Activated CD4-positive, alpha-beta T cell treated with anti-CD3 and anti-CD28 coated beads for 4 hours (primary cell): ENCODE measurements at regions not wholly inside any gene's neighbourhood (a gene's known extent, or its start where the extent isn't known, plus 50 kb on each side); places are given as distances from the start of the nearest gene placed in this dataset.
"Not testable (repeated sequence)": the region's sequence is repeated elsewhere in the genome, so short reads cannot be mapped to it uniquely, and the experiment has no call there.

ENCODE experiments used
- DNase-seq, 2 donors: peaks; one replicate each; pipeline ENCODE4 v3.0.0-alpha.2; 2020

DNA sequence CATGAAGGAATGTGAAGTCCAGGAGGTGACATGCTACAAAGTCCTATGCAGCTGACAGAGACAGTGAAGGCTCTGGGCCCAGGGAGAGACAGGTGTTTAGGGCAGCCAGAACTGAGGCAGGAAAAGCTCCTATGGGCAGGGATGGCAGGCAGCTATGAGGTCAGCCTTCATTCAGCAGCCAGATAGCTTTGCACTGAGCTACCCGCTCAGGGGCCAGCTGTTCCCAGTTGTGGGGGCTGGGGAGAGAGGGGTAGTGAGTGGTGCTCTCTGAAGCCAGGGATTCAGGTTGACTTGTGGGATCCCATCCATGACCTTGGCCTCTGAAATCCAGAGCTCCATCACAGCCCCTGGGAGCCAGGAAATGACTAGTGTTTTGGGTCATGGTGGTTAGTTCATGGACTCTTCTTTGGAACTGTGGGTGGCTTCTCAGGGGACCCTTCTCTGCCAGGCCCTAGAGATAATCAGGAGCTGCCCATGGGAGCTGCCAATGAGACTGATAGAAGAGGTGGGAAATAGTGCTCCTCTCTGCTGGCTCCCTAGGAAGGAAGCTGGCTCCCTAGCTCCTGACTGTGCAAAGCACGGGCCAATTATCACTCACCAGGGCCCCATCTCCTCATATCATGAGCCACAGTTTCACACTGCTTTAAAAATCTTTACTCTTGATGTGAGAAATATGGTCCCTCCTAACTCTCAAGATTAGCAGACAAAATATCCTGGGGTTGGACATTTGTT is 127.7 kb downstream of the VEGFA start:
- DNase-seq: no peak

DNA sequence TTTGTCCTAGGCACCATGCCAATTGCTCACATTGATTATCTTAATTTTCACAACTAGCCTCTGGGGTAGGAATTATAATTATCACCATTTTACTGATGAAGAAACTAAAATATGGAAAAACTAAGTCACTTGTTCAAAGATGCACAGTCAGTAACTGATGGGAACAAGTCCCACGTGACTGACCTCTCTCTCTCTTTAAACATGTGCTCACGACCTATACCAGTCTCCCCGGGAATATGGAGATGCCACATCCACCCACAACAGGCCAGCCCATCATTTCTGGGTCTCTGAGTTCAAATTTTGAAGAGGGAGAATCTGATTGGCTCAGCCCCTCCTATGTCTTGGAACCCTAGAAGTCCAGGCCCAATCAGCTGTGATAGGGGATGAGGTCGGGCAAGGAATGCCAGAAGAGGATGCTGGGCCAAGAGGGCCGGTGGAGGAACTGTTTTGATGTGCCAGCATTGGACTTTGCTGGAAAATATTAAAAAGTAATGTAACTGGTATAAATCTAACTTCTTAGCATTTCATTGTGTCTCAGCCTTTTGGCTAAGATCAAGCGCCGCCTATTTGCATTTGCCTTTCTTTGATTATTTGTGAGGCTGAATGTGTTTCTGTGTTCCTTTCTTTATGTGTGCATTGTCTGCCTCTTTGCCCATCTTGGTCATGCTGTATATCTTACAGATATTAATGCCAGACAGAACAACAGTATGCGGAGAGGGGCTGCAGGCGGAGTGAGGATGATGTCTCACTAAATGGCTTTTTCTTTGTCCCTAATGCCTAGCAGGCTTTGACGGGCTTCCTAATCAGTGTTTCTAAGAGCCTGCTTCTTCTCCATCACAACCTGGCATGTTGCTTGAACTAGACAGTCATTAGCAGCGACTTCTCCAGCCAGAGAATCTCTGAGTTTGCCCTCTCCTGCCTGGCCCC is 126.6 kb downstream of the VEGFA start:
- no peak for DNase-seq

DNA sequence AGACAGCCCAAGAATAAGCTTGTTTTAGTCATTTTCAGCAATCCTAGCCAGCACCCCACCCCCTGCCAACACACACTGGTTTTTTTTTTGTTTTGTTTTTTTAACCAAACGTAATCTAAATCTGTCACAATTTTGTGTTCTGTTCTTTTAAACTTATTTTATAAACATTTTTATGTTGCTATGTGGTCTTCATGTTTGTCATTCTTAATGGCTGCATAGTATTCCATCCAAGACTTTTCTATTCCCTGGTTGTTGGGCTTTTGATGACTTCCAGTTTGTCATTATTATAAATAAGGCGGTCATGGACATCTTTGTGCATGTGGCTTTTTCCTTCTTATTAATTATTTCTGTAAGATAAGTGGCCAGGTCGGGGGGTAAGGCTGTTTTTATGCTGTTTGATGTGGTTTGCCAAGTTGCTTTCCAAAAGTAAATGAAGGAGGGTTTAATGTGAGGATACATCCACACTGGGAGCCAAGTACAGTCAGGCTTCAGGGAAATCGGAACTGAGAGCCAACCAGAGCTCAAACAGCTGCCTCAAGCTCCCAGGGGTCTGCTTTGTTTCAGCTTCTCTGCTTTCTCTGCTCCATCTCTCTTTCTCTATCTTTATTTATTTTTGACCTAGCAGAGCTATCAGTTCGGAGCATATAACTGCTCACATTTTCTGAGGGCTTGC is 125.8 kb downstream of the VEGFA start:
- no peak for DNase-seq

DNA sequence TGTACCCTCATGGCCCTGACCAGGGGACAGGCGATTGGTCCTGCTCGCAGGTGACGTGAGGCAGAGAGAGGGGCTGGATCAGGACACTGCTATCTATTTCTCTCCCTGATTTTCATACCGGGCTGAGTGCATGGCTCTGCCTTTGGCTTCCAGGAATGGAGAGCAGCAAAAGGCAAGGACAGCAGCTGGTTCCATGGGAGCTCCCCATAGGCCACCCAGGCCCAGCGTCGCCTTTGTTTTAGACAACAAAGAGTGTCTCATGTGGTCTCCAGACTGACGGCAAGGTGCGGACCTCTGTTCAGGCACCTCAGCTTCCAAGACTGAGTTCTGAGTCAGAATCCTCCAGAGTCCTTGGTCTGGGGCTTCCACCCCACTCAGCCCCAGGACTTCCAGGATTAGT is 123.1 kb downstream of the VEGFA start:
- no peak for DNase-seq

DNA sequence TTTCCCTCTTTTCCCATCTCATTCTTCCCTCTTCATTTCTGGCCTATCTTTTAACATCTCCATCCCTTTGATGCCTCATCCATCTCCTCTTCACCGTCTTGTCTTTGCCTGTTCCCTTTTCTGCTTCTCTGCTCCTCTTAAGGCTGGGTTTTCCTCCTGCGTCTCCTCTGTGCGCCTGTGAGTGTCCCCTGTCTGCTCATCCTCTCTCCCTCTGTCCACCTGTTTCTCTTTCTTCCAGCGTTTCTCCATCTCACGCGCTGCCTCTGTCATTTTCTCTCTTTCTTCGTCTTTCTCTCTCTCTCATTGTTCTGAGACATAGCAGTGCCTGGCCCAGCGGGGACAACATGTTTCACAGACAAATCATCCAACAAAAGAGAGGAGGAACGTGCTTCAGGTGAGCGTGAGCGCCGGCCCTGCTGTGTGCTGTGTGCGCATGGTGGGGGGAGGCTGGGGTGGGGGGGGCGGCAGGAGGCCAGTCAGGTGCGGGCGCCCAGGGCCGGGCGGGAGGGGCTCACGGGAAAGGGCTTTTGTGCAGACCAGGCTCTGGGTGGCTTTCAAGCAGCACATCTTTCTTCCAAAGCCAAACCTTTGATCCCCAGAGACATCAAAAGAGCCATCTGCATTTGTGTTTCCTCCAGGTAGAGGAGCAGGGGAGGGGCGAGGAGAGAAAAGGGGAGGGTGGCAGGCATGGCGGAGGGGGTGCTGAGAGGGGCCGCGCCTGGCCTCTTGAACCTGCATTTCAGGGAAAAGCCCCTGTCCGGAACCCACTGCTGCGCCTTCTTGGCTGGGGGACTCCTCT is 121.3 kb downstream of the VEGFA start:
- no peak for DNase-seq

DNA sequence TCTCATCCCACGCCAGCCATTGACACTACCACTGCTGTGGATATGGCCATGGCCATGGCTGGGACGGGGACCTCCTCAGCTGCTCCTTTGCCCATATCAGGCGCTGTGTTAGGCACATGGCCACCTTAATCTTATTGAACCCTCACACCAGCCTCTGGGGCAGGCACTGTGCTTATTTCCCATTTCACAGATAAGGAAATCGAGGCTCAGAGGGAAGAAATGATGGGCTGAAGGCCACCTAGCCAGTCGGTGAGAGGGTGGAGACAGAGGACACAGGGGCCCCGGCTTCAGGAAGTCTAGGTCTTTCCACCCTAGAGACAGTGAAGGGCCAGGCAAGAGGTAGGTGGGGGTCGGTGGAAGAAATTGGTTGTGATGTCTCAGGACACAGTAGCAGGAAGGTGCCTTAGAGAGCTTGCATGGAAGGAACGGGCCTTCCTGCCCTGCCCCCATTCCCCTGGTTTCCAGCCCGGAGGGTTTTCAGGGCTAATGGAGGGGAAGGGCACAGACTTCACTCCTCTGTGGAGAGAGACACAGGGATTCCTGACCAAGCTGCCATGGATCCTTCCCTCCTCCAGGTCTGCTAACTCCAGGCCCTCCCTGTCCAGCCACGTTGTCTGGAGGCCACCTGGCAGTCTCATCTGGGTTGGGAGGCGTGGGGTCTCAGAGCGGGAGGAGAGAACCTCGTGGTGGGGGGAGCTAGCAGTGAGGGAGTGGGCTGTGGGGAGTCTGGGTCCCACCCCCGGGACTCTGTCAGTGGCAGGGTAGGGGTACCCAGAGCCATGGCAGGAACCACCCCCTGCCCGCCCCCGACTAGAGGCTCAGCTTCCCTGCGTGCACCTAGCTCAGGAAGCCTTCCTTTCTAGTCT is 120.4 kb downstream of the VEGFA start:
- no peak for DNase-seq

DNA sequence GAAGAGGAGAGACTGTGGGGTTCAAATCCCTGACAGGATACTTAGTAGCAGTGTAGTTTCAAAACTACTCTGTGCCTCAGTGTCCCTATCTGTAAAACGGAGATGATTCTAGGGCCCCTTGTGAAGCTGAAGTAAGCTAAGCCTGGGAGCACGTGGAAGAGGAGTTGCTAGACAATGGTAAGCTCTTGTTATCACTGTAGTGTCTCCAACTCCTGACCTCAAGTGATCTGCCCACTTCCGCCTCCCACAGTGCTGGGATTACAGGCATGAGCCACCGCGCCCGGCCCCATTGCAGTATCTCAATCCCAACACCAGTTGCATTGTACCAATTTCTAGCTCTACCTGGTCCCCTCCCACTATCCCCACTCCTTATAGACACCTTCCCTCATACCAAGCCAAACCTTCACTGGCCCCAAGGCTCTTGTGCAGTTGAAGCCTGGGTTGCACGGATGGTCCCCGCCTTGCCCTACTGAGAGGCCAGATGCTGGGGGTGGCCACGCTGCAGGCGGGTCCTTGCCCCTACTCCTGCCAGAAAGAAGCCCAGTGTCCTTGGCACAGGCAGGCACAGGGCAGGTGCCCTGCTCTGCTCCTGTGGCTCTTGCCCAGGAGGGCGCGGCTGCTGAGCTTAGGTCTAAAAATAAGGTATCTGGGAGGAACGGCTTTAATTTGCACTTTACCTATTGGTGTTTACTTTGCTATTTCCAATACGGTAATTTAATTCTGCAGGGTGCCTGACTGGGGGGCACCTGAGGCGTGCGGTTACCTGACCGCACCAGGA is 118.1 kb downstream of the VEGFA start:
- DNase-seq: no peak

DNA sequence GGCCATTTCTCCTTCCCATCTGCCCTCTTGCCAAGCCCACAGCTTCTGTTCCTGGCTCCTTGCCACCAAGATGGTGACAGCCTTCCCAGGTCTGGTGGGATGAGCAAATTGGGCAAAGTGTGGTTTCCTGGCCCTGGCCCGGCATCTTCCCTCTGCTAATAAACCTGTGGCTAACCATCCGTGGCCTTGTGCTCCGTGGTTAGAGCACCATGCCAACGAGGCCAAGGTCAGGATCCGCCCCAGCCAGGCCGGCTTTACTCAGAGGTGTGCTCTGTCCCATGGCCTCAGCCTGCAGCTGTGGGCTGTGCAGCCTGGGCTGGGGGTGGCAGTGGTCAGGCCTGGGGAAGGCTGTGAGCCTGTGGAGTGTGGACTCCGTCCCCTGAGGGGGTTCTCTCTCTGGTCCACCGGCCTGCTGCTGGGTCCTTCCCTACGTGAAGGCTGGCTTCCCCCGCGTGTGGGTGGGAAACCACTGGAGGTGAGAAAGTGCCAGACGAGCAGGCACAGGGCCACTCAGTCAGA is 117.4 kb downstream of the VEGFA start:
- DNase-seq: no peak

DNA sequence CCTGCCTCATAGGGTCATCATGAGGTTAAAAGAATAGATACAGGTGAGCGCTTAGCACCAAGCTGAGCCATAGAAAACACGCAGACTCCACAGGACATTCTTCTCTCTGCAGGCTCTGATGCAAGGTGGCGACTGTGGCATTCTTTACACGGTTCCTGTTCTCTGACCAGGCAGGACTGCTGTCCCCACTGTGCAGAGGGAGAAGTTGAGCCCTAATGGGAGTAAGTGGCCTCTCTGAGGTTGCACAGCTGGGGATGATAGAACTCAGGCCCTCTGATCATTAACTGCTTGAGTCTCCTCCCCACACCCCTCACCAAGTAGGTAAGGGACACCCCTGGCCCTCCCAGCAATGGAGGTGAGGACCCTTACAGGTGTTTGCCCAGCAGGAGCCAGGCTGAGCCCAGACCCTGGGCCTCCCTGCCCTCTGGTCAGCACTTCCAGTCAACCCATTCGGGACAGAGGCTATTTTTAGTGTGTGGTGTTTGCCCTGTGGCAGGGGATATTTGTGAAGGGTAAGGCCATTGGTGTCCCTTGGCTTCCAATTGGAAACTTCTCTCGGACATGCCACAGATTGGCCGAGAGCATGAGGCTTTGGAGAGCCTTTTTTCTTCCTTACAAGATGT is 116.8 kb downstream of the VEGFA start:
- no peak for DNase-seq

DNA sequence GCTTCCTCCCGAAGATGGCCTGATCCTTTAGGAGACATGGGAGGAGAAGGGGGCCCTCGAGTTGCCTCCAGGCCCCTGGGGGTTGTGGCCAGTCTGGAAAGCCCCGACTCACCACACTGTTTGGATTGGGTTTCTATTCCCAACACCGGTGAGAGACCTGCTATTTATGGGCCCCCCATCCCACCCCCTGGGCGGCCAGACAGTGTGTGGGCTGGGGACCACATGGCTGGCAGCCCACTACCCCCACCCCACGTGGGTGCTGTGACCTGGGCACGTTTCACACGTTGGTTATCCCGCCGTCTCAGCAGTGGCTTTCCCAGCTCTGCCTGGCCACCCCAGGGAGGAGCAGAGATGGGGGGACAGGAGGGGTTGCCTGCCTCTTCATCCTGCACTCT is 116.1 kb downstream of the VEGFA start:
- DNase-seq: no peak

DNA sequence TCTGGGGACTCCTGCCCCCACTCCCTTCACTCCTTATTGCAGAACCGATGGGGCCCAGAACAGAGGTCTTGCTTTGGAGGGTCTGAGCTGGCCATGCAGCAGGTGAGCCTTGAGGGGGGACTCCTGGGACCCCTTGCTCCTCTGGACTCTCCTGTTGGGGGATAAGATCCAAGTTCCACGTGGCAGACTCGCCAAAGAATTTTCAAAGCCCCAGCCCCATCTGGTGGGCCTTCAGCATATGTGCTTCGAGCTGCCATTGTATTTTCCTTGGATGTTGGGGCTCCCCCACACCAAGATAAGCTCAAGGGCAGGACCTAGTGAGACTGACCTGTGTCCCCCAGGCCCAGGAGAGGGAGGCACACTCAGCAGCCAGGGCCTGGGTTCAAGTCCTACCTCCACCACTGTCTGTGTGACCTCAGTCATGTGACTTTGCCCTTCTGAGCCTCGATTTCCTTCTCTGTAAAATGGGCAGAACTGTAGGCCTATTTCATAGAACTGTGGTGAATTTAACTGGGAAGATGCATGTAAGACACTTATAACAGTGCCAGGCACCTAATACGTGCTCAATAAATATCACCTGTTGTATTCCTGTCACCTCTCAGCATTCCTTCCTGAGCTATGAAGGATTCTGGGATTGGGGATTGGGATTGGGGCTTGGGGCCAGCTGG is 115.5 kb downstream of the VEGFA start:
- DNase-seq: no peak

DNA sequence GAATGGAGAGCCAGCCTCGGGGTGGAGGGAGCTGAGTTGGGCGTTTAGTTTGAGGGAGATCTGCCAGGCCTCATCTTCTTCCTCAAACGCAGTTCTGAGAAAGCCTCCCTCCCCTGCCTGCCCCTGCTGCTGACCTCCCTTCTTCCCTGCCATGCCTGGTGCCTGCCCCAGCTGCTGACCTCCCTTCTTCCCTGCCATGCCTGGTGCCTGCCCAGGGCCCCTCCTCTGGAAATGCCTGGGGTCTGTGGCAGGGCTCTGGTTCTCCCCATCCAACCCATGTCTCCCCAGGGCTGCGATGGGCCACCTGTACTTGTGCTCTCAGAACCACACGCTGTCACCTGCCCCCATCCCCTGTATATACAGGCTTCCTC is 114.6 kb downstream of the VEGFA start:
- DNase-seq: no peak

DNA sequence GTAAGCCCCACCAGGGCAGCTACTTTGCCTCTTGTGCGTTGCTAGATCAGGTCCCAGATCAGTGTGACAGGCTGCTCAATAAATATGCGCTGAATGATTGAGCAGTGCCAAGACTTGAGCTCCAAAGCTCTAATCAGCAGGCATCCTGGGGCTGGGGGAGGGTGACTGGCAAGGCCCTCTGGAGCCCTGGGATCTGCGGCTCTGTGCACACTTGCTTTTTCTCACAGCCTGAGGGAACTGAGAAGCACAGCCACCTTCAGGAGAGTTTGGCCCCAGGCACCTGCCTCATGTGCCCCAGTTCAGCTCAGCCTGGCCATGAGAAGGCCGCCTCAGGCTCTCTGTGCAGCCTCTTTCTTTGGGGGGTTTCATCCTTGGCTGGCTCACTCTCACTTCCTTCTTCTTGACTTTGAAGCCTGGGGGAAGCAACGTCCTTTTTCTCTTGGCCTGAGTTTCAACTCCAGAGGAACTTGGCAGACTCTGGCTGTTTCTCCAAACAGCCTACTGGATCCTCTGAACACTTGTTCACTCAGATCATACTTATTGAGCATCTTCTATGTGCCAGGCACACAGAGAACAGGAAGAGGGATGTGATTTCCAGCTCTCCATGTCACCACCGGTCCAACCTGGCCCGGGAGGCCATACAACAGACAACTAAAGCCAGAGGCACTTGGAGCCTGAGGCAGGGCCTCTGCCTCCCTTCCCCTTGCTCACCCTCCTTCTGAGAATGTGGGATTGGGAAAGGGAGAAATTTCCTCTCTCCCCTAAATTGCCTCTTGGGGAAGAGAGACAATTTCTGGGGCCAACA is 114.0 kb downstream of the VEGFA start:
- no peak for DNase-seq

DNA sequence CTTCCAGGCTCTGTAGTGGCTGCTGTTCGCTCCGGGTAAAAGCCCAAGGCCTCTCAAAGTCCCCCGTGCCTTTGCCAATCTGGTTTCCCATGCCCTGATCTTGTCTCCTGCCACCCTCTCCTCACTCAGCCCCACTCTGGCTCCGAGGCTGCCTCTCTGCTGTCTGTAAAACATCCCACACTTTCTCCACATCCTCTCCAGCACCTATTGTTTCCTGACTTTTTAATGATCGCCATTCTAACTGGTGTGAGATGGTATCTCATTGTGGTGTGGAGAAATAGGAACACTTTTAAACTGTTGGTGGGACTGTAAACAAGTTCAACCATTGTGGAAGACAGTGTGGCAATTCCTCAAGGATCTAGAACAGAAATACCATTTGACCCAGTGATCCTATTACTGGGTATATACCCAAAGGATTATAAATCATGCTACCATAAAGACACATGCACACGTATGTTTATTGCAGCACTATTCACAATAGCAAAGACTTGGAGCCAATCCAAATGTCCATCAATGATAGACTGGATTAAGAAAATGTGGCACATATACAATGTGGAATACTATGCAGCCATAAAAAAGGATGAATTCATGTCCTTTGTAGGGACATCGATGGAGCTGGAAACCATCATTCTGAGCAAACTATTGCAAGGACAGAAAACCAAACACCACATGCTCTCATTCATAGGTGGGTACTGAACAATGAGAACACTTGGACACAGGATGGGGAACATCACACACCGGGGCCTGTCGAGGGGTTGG is 112.9 kb downstream of the VEGFA start:
- DNase-seq: not testable (repeated sequence)

DNA sequence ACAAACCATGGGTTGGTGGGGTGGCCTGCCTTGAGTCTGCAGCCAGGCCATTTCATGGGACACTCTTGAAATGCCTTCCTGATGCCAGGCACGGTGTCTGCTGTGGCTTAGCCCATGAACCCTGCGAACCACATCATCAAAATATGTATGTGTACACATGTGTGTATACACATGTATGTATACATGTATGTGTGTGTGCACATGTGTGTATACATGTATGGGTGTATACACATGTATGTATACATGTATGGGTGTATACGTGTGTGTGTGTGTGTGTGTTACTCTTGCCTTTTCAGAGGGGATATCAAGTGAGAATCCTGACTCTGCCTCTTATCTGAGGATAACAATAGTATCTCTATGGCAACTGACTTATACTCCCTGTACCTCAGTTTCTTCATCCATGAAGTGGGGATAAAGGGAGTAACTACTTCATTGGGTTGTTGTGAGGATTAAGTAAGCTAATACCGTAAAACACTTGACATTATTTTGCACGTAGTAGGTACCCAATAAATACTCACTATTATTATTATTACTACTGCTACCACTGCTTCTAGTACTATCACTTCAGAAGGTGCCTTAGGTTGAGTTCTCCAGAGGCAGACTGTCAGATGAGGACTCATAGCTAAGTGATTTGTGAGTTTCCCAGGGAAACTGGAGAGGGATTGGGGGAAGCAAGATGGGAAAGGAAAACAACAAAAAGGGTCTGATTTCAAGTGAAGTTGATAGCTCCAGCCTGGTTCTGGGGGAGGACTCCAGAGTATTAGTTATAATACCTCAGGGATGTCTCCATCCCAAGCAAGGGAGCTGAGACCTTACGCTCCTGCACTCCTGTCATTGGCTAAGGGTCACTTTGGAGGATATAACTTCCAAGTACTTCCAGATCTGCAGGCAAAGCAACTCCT is 110.5 kb downstream of the VEGFA start:
- DNase-seq: no peak

DNA sequence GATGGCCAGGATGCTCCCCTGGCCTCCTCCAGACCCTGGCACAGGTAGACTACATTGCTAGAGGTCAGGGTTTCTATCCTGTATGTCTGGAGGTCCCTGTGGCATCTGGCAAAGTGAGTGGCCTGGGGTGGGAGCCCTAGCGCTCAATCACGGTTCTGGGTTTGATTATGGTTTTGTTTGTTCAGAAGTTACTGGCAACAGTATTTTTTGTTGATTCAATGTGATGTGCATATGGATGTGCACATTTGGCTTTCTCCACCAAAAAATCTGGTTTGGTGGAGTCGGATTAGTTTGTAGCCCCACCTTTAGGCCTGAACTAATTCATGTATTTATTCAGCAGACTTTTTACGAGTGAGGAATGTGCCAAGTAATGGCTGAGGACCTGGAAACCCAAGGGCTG is 109.7 kb downstream of the VEGFA start:
- DNase-seq: no peak
